Kidney (tissue), 13 donors: ENCODE measurements at regions not wholly inside any gene's neighbourhood (a gene's known extent, or its start where the extent isn't known, plus 50 kb on each side); places are given as distances from the start of the nearest gene placed in this dataset.
A peak's percentile ranks its signal among the peaks of the same experiment; 100 is the strongest.

Experiments used
- DNase-seq, 5 donors: peaks; one replicate each; pipeline ENCODE4 v3.0.0-alpha.2; 2013 to 2020
- FAIRE-seq: peaks from 2 replicates; lab custom pipeline; 2012; peaks lifted over from hg19 to GRCh38; lab: Jason Lieb, UNC
- H3K27ac ChIP-seq, 2 donors: one replicate each; pipeline ENCODE4 v1.7.0; 2013; ENCODE audit warnings: low read depth in 2 of 2, low read length in 2 of 2, inconsistent platforms in 1 of 2
- H3K27me3 ChIP-seq: one replicate; pipeline ENCODE4 v1.7.1; 2013; ENCODE audit warnings: low read length, inconsistent platforms; ENCODE audit not compliant: control insufficient read depth, insufficient read depth
- H3K36me3 ChIP-seq, 3 donors: one replicate each; pipeline versions ENCODE4 v1.7.0 to v1.7.1; 2013; ENCODE audit warnings: low read length in 3 of 3, control low read depth in 1 of 3, inconsistent platforms in 1 of 3; ENCODE audit not compliant: insufficient read depth in 3 of 3, control insufficient read depth in 2 of 3
- H3K4me1 ChIP-seq, 3 donors: one replicate each; pipeline versions ENCODE4 v1.7.0 to v1.7.1; 2013; ENCODE audit warnings: low read length in 3 of 3, inconsistent platforms in 1 of 3, low read depth in 1 of 3; ENCODE audit not compliant: control insufficient read depth in 2 of 3, insufficient read depth in 2 of 3
- H3K4me3 ChIP-seq, 3 donors: one replicate each; pipeline versions ENCODE4 v1.7.0 to v1.8.1; 2013; ENCODE audit warnings: low read length in 3 of 3, control low read depth in 1 of 3, inconsistent platforms in 1 of 3
- H3K9ac ChIP-seq, 3 donors: one replicate each; pipeline versions ENCODE4 v1.7.0 to v1.7.1; 2013; ENCODE audit warnings: low read length in 3 of 3, control low read depth in 1 of 3, inconsistent platforms in 1 of 3
- H3K9me3 ChIP-seq, 3 donors: one replicate each; pipeline versions ENCODE4 v1.7.0 to v1.7.1; 2013; ENCODE audit warnings: low read length in 3 of 3, control low read depth in 1 of 3, inconsistent platforms in 1 of 3; ENCODE audit not compliant: control insufficient read depth in 2 of 3, insufficient read depth in 1 of 3
- intact Hi-C: fragments of 100-400 bp; cut with DNase I; formaldehyde crosslinking; loops from one replicate; pipeline ENCODE4 v1.11.1; 2022
- TF ChIP-seq, protein P1 (sequence below): IDR thresholded peaks from 3 replicates; pipeline ENCODE4 v1.5.1; 2012; ENCODE audit warnings: mild to moderate bottlenecking, moderate library complexity, borderline replicate concordance; ENCODE audit not compliant: insufficient read depth; ENCODE audit errors: extremely low read depth
- donor health status: control.
- donor health status: control.
- donor health status: control.
- donor health status: control.
- donor health status: control.
- donor health status: DM: yes; HTN: yes; CAD: no.
- donor health status: Normal renal cell carcinoma (clear cell type).

DNA sequence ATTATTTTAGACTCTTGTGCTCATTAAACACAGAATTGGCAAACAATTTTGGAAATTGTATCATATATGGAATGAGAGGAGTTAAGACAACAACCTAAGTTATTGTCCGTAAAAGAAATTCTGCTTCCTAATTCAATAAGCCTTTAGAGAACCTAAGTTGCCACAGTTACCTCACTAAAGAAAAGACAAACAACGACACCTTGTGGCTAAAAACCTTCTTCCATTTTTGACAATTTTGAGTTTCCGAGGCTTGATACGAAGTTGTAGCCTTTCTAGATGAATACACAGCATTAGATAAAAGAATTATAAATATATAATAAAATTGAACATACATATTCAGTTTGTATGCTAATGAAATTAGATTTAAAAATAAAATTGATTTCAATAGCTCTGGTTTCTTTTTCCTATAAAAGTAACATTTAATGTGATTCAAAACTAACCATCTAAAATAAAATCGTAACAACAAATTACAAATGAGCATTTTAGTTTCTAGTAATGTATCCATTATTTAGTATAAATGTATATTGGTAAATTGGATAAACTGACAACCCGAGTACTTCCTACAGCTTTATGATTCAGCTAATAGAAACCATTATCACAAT is 275.1 kb downstream of the GPM6A start:
- H3K9ac ChIP-seq, result no peak overlapping the region
- FAIRE-seq (peak; percentile 93), DNase-seq (peak in 2 of 5 donors; percentile 71 to 75)
- TF ChIP-seq, protein P1, sequence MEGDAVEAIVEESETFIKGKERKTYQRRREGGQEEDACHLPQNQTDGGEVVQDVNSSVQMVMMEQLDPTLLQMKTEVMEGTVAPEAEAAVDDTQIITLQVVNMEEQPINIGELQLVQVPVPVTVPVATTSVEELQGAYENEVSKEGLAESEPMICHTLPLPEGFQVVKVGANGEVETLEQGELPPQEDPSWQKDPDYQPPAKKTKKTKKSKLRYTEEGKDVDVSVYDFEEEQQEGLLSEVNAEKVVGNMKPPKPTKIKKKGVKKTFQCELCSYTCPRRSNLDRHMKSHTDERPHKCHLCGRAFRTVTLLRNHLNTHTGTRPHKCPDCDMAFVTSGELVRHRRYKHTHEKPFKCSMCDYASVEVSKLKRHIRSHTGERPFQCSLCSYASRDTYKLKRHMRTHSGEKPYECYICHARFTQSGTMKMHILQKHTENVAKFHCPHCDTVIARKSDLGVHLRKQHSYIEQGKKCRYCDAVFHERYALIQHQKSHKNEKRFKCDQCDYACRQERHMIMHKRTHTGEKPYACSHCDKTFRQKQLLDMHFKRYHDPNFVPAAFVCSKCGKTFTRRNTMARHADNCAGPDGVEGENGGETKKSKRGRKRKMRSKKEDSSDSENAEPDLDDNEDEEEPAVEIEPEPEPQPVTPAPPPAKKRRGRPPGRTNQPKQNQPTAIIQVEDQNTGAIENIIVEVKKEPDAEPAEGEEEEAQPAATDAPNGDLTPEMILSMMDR, result peak; percentile 26
- no peak overlapping the region for H3K4me3 ChIP-seq
- no peaks in the 10 kb centered on the region for H3K9me3 ChIP-seq
- no peaks in the 10 kb centered on the region for H3K4me1 ChIP-seq
- intact Hi-C loops, result no loop called here
- no peak overlapping the region for H3K27ac ChIP-seq
- H3K36me3 ChIP-seq, result no peaks in the 10 kb centered on the region
- no peaks in the 10 kb centered on the region for H3K27me3 ChIP-seq

DNA sequence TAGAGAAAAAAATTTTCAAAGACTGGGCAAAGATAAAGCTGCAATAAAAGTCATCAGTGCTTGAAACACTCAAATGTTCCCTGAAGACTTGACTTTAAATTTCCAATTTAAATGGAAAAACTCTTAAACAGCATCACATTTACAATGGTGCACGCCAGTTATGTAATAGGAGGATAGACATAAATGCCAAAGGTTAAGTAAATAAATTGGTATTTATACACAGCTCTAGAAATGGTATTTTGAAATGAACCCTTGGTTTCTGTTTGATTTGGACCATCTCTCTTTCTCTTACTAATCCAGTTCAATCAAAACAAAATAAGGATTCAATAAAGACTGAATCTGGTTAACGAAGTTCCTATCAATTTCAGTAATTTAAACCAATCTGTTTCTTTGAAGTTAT is 272.6 kb downstream of the GPM6A start:
- TF ChIP-seq, protein P1, result no peak
- no peak for DNase-seq
- no peak for FAIRE-seq
- intact Hi-C loops, result no loop called here
- Histone ChIP-seq H3K9ac (no peak overlapping the region), H3K4me1 (no peaks in the 10 kb centered on the region), H3K9me3 (no peaks in the 10 kb centered on the region), H3K4me3 (no peak overlapping the region), H3K27ac (no peak overlapping the region), H3K36me3 (no peaks in the 10 kb centered on the region), H3K27me3 (no peaks in the 10 kb centered on the region)

DNA sequence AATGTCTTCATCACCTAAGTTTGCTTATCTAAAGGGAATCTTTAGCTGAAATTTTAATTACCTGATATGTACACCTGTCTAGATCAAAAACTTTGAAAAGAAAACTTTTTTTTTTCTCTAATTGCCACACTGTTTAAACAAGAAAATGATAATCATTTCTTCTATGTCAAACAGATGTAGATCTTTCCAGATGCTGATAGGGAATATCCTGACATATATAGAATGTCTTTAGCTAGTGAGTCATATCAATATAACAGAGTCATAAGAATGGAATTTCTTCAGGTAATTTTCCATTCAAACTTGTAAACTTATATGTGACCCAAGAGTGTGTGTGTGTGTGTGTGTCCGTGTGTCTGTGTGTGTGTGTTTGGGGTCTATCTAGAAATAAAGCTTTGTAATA is 271.9 kb downstream of the GPM6A start:
- intact Hi-C loops, result no loop called here
- H3K36me3 ChIP-seq, result no peaks in the 10 kb centered on the region
- H3K27ac ChIP-seq, result no peak overlapping the region
- FAIRE-seq (no peak), DNase-seq (no peak)
- H3K9ac ChIP-seq, result no peak overlapping the region
- H3K9me3 ChIP-seq, result no peaks in the 10 kb centered on the region
- H3K4me1 ChIP-seq, result no peaks in the 10 kb centered on the region
- TF ChIP-seq, protein P1, result no peak
- H3K4me3 ChIP-seq, result no peak overlapping the region
- H3K27me3 ChIP-seq, result no peaks in the 10 kb centered on the region

DNA sequence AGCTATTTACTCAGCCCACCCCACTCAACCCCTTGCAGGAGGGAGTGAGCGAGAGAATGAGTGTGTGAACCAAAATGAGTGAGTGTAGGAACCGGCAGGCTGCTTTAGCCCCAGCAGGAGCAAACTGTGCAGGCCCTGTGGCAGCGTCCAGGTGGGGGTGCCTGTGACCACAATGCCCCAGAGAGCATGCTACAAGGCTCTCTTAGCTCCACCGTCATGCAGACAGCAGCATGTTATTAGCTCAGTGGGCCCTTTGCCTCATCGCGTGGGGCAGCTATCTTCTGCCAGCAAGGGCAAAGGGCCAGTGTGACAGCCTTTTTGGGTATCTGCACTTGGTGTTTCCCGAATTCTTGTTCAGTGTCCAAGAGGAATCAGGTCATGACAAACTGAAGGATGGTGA is 271.3 kb downstream of the GPM6A start:
- FAIRE-seq (no peak), DNase-seq (peak in 1 of 5 donors; percentile 21)
- Histone ChIP-seq H3K27me3 (no peaks in the 10 kb centered on the region), H3K36me3 (no peaks in the 10 kb centered on the region), H3K27ac (no peak overlapping the region), H3K4me3 (no peak overlapping the region), H3K9me3 (no peaks in the 10 kb centered on the region), H3K4me1 (no peaks in the 10 kb centered on the region), H3K9ac (no peak overlapping the region)
- intact Hi-C loops, result no loop called here
- TF ChIP-seq, protein P1, result no peak
